Fibroblast of pulmonary artery (primary cell): ENCODE measurements at regions not wholly inside any gene's neighbourhood (a gene's known extent, or its start where the extent isn't known, plus 50 kb on each side); places are given as distances from the start of the nearest gene placed in this dataset.
A peak's percentile ranks its signal among the peaks of the same experiment; 100 is the strongest.

Experiments used
- DNase-seq: peaks from one replicate; pipeline ENCODE4 v3.0.0-alpha.2; 2010; ENCODE audit warnings: low read depth
- H3K4me3 ChIP-seq: replicated peaks from 2 replicates; pipeline ENCODE4 v1.5.1; 2011; ENCODE audit warnings: low read depth, mild to moderate bottlenecking, control low read depth, low read length, moderate library complexity
- TF ChIP-seq, protein P1 (sequence below): IDR thresholded peaks from 2 replicates; pipeline ENCODE4 v1.5.1; 2011; ENCODE audit warnings: mild to moderate bottlenecking, control low read depth, low read length, inconsistent platforms; ENCODE audit errors: missing control alignments

DNA sequence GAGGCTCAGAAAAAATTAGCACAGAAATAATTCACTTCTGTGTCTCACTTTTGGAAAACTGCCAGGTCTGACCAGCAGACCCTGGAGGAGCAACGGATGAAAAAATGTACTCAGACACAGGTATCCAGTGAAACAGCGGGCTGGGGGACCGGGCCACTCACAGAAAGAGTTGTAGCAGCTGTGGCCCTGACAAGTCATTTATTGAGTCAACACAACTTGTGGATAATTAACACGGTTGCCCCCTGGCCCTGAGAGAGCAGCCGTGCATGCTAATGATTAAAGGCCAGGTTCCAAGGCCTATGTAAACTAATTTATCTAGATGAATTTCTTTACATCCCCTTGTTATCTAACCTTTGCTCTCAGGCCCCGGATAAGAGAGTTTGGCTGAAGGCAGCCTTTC lies 131.3 kb downstream of the AASDHPPT start:
- DNase-seq, result no peak
- no peak overlapping the region for H3K4me3 ChIP-seq
- TF ChIP-seq, protein P1, sequence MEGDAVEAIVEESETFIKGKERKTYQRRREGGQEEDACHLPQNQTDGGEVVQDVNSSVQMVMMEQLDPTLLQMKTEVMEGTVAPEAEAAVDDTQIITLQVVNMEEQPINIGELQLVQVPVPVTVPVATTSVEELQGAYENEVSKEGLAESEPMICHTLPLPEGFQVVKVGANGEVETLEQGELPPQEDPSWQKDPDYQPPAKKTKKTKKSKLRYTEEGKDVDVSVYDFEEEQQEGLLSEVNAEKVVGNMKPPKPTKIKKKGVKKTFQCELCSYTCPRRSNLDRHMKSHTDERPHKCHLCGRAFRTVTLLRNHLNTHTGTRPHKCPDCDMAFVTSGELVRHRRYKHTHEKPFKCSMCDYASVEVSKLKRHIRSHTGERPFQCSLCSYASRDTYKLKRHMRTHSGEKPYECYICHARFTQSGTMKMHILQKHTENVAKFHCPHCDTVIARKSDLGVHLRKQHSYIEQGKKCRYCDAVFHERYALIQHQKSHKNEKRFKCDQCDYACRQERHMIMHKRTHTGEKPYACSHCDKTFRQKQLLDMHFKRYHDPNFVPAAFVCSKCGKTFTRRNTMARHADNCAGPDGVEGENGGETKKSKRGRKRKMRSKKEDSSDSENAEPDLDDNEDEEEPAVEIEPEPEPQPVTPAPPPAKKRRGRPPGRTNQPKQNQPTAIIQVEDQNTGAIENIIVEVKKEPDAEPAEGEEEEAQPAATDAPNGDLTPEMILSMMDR, result no peak

DNA sequence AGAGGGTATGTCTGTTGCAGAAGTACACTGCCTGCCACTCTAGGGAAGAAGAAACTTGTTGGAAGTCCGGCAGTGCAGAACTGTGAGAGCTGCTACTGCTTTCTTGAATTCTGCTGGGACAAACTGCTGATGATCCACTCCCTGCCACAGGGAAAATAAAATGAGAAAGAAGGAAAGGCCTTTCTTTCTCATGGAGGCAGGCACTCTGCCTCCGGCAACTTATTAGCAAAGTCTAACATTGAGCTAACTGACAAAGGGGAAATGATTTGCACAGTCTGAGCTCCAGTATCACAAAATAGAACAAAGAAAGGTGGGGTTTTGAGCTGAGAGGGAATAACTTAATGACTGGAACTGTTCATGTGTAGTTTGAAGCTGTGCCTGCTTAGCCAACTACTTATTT lies 134.6 kb downstream of the AASDHPPT start:
- no peak for DNase-seq
- no peak overlapping the region for H3K4me3 ChIP-seq
- TF ChIP-seq, protein P1, result no peak

DNA sequence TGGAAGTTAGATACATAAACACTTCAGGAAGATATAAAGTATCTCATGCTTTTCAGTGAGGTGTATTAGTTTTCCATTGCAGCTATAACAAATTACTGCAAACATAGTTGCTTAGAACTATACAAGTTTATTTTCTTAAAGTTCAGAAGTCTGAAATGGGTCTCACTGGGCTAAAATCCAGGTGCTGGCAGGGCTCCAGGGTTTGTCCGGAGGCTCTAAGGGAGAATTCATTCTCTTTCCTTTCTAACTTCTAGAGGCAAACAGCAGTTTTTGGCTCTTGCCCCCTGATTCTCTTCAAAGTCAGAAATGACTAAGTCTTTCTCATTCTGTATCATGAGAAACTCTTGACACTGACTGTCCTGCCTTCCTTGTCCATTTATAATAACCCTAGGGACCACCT lies 138.8 kb downstream of the AASDHPPT start:
- DNase-seq, result peak; percentile 53
- no peak overlapping the region for H3K4me3 ChIP-seq
- TF ChIP-seq, protein P1, result no peak

- no peak overlapping the region for H3K4me3 ChIP-seq
- TF ChIP-seq, protein P1, result no peak
- DNase-seq, result no peak
Observed at GRCh38 chr11:106217456-106217855, 140.0 kb downstream of the AASDHPPT start.

DNA sequence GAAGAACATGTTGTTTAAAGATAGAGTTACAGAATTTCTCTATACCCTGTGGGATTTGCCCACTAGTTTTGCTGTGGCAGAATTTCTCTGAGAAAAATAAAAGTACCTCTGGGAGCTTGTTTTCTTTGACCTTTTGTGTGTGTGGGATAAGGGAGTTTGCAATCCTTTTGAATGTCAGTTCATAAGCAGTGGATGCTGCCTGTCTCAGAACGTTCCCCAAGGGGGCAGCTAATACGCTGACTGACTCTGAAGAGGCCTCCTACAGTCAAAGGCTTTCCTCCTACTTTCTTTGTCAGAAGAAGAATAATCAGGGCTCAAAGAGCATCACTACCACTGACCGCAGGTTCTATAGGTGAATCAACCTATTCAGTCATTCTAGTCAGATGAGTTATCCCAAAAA lies 140.6 kb downstream of the AASDHPPT start:
- no peak overlapping the region for H3K4me3 ChIP-seq
- TF ChIP-seq, protein P1, result no peak
- DNase-seq, result no peak

DNA sequence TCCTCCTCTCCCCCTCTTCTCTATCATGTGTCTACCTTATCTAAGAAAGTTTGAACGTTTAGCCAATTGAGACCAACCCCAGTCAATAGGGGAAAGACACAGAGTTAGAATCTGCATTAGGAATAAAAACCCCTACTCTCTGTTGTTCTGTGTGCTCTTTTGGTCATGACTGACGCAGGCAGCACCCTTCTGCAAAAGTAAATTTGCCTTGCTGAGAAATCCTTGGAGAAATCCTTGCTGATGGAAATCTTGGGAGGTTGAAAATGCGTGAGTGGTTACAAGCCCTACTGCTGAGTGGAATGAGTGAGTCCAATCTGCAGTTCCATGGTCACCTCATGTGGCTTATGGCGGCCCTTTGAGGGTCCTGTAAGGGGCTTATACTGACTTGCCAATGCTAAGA lies 145.2 kb downstream of the AASDHPPT start:
- TF ChIP-seq, protein P1, result no peak
- no peak overlapping the region for H3K4me3 ChIP-seq
- DNase-seq, result no peak

DNA sequence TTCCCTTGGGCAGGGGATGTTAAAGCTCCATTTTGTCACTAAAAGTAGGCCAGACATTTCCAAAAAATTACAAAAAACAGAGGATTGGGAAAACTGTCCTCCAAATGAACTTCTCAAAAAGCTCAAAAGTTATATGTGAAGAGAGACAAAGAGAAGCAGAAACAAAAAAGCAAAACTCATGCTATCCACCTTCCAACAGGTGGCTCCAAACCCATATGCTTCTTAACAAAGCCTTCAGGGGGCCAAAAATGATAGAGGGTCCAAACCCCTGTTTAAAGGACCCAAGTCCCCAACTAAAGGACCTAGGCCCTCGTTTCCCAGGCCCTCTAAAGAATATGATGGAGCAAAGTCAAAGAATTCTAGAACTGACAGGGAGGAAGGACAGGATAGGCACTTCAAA lies 146.7 kb downstream of the AASDHPPT start:
- H3K4me3 ChIP-seq, result no peak overlapping the region
- TF ChIP-seq, protein P1, result no peak
- DNase-seq, result no peak
